ENCODE measurements at regions not wholly inside any gene's neighbourhood (a gene's known extent, or its start where the extent isn't known, plus 50 kb on each side); places are given as distances from the start of the nearest gene placed in this dataset.

DNA sequence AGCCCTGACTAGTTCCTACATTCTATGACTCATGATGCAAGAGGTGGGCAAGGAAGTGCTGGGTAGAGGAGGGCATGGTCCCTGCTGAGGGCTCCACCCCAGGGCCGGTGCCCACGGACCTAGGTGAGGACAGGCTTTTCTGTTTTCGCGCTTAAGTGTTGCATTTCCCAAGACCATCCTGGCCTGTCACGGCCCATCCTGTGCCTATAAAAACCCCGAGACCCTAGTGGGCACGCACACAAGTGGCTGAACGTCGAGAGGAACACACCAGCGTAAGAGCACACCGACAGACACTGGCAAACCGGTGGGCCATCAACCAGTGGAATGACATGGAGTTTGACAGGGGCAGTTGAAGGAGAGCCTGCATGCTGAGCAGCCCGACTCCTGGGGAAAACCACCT is 680.7 kb upstream of the GHITM start:
- dilution Hi-C loops (cut with MboI; ENCODE audit: extremely low pct_ligation_motif_present, low sequenced_read_pairs), result no loop called here
- FAIRE-seq, result no peak
- no peak overlapping the region for H3K4me3 ChIP-seq (replicated peaks in 1 of 3; ENCODE audit: insufficient read depth in 1 of 3, low read depth in 1 of 3, low read length in 3 of 3)

DNA sequence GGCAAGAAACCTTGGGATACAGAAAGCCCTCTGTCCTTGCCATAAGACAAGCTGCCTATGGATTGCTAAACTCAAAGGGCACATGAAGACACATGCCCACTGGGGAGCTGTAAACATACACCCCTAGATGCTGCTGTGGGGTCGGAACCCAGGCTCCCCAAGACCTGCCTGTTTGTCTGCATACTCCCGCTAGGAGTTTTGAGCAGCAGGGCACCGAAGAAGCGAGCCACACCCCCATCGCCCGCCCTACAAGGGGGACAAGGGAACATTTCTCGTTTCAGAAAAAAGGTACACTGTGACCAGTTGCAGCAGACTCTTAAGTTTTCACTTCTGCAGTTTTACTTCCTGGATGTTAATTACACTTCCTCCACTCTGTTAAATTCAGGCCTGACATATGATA is 680.2 kb upstream of the GHITM start:
- Histone ChIP-seq H3K27me3 (ENCODE audit: control insufficient read depth in 2 of 2, insufficient read depth in 2 of 2, low read length in 2 of 2) (no peaks in the 10 kb centered on the region), H3K27ac (ENCODE audit: insufficient read depth, low read depth, low read length) (no peak overlapping the region), H3K9me3 (replicated peaks; ENCODE audit: control insufficient read depth, insufficient read depth, low read length) (no peaks in the 10 kb centered on the region), H3K36me3 (ENCODE audit: control insufficient read depth in 2 of 2, extremely low read depth in 1 of 2, insufficient read depth in 2 of 2, low read length in 2 of 2) (no peaks in the 10 kb centered on the region), H4K20me1 (replicated peaks; ENCODE audit: control insufficient read depth, extremely low read depth, insufficient read depth, low read length) (no peaks in the 10 kb centered on the region), H3K4me2 (ENCODE audit: insufficient read depth, low read length) (no peak overlapping the region), H3K4me3 (replicated peaks in 1 of 3; ENCODE audit: insufficient read depth in 1 of 3, low read depth in 1 of 3, low read length in 3 of 3) (no peak overlapping the region), H3K4me1 (ENCODE audit: control insufficient read depth, extremely low read depth, insufficient read depth, low read length) (no peaks in the 10 kb centered on the region), H3K9ac (replicated peaks; ENCODE audit: extremely low read depth, insufficient read depth, low read length) (no peak overlapping the region), H2AFZ (ENCODE audit: low read depth, low read length) (no peak overlapping the region), H3K79me2 (ENCODE audit: control insufficient read depth, insufficient read depth, low read length) (no peaks in the 10 kb centered on the region), H3K9me1 (replicated peaks; ENCODE audit: control insufficient read depth, extremely low read depth, insufficient read depth, low read length) (no peaks in the 10 kb centered on the region)
- intact Hi-C loops (cut with micrococcal nuclease) (no loop called here), dilution Hi-C loops (cut with MboI; ENCODE audit: extremely low pct_ligation_motif_present, low sequenced_read_pairs) (no loop called here)
- TF ChIP-seq MYC (IDR thresholded peaks at IDR 0.05; ENCODE audit: low read depth, low read length), result no peak
- no peak for TF ChIP-seq POLR2AphosphoS5 (IDR thresholded peaks at IDR 0.05; ENCODE audit: insufficient read depth, low read depth, low read length)
- TF ChIP-seq POLR2A (IDR thresholded peaks at IDR 0.05; ENCODE audit: low read depth, low read length), result no peak
- no peak for TF ChIP-seq FOS (IDR thresholded peaks at IDR 0.05; ENCODE audit: borderline replicate concordance, insufficient read depth, low read length)
- no peak for TF ChIP-seq EZH2 (IDR thresholded peaks at IDR 0.05; ENCODE audit: borderline replicate concordance, low read depth, low read length, severe bottlenecking)
- TF ChIP-seq GATA2 (IDR thresholded peaks at IDR 0.05; ENCODE audit: insufficient read depth, insufficient read length, low read depth, low read length), result no peak
- no peak for TF ChIP-seq JUN (IDR thresholded peaks at IDR 0.05; ENCODE audit: borderline replicate concordance, insufficient read depth, insufficient read length, low read depth)
- TF ChIP-seq, protein P1, sequence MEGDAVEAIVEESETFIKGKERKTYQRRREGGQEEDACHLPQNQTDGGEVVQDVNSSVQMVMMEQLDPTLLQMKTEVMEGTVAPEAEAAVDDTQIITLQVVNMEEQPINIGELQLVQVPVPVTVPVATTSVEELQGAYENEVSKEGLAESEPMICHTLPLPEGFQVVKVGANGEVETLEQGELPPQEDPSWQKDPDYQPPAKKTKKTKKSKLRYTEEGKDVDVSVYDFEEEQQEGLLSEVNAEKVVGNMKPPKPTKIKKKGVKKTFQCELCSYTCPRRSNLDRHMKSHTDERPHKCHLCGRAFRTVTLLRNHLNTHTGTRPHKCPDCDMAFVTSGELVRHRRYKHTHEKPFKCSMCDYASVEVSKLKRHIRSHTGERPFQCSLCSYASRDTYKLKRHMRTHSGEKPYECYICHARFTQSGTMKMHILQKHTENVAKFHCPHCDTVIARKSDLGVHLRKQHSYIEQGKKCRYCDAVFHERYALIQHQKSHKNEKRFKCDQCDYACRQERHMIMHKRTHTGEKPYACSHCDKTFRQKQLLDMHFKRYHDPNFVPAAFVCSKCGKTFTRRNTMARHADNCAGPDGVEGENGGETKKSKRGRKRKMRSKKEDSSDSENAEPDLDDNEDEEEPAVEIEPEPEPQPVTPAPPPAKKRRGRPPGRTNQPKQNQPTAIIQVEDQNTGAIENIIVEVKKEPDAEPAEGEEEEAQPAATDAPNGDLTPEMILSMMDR (IDR thresholded peaks at IDR 0.05; ENCODE audit: extremely low read depth in 1 of 2, insufficient read depth in 1 of 2, low read depth in 1 of 2, low read length in 2 of 2), result no peak
- TF ChIP-seq, protein P2, sequence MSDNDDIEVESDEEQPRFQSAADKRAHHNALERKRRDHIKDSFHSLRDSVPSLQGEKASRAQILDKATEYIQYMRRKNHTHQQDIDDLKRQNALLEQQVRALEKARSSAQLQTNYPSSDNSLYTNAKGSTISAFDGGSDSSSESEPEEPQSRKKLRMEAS (IDR thresholded peaks at IDR 0.05; ENCODE audit: insufficient read depth, insufficient read length), result no peak
- ChIA-PET POLR2A (no interaction called here), CTCF (no interaction called here)
- no TSS peak for BruUV-seq (replicated peaks)
- no peak for FAIRE-seq
- DNase-seq (ENCODE audit: low read depth, low spot score), result no peak

More for the DNA sequence above, 680.7 kb upstream of the GHITM start:
- Histone ChIP-seq H3K9me3 (replicated peaks; ENCODE audit: control insufficient read depth, insufficient read depth, low read length) (no peaks in the 10 kb centered on the region), H3K36me3 (ENCODE audit: control insufficient read depth in 2 of 2, extremely low read depth in 1 of 2, insufficient read depth in 2 of 2, low read length in 2 of 2) (no peaks in the 10 kb centered on the region), H3K4me2 (ENCODE audit: insufficient read depth, low read length) (no peak overlapping the region), H3K27ac (ENCODE audit: insufficient read depth, low read depth, low read length) (no peak overlapping the region), H4K20me1 (replicated peaks; ENCODE audit: control insufficient read depth, extremely low read depth, insufficient read depth, low read length) (no peaks in the 10 kb centered on the region), H3K79me2 (ENCODE audit: control insufficient read depth, insufficient read depth, low read length) (no peaks in the 10 kb centered on the region), H3K4me1 (ENCODE audit: control insufficient read depth, extremely low read depth, insufficient read depth, low read length) (no peaks in the 10 kb centered on the region), H3K9me1 (replicated peaks; ENCODE audit: control insufficient read depth, extremely low read depth, insufficient read depth, low read length) (no peaks in the 10 kb centered on the region), H3K27me3 (ENCODE audit: control insufficient read depth in 2 of 2, insufficient read depth in 2 of 2, low read length in 2 of 2) (no peaks in the 10 kb centered on the region), H3K9ac (replicated peaks; ENCODE audit: extremely low read depth, insufficient read depth, low read length) (no peak overlapping the region), H2AFZ (ENCODE audit: low read depth, low read length) (no peak overlapping the region)
- no TSS peak for BruUV-seq (replicated peaks)
- CTCF ChIA-PET, result no interaction called here
- no peak for DNase-seq (ENCODE audit: low read depth, low spot score)
- TF ChIP-seq FOS (IDR thresholded peaks at IDR 0.05; ENCODE audit: borderline replicate concordance, insufficient read depth, low read length), result no peak
- intact Hi-C loops (cut with micrococcal nuclease), result no loop called here
- POLR2A ChIA-PET, result no interaction called here

Data from endothelial cell of umbilical vein (primary cell).